A549 (cell line): ENCODE measurements at regions not wholly inside any gene's neighbourhood (a gene's known extent, or its start where the extent isn't known, plus 50 kb on each side); places are given as distances from the start of the nearest gene placed in this dataset.

Source experiments
- ATAC-seq, 2 experiments: fragments of 200-7000 bp in 1 of 2; fragments of >200 bp in 1 of 2; cut with Nextera tagmentation in 1 of 2; cut with Tn5 transposase in 1 of 2; 3 replicates each; pipeline versions ENCODE4 v1.8.0 to v1.9.1; 2018 to 2020; ENCODE audit warnings: mild to moderate bottlenecking in 1 of 2, moderate library complexity in 1 of 2
- CTCF ChIA-PET: fragments of 300-600 bp; sonication (Branson Sonifier 250); formaldehyde crosslinking; extraction: SDS; loops from one replicate; lab custom pipeline; 2021; ENCODE audit warnings: antibody characterized with exemption, inconsistent platforms; lab: Yijun Ruan, JAX
- POLR2A ChIA-PET: fragments of 350-600 bp; formaldehyde crosslinking; extraction: SDS; loops from one replicate; lab custom pipeline; 2021; ENCODE audit warnings: antibody characterized with exemption, inconsistent platforms; lab: Yijun Ruan, JAX
- DNase-seq, 2 experiments: peaks; one replicate each; pipeline versions ENCODE4 v3.0.0 to v3.0.0-alpha.2; 2011 to 2016; ENCODE audit warnings: low read depth in 1 of 2, low spot score in 1 of 2
- FAIRE-seq: peaks from 2 replicates; lab custom pipeline; 2011; peaks lifted over from hg19 to GRCh38; lab: Jason Lieb, UNC
- H3K27ac ChIP-seq, 2 experiments: fragments of >200 bp; sonication (Bioruptor Twin); formaldehyde crosslinking; 3 replicates each; pipeline ENCODE4 v1.5.1; 2016 to 2017
- H3K4me1 ChIP-seq: fragments of >200 bp; sonication (Bioruptor Twin); formaldehyde crosslinking; 3 replicates; pipeline ENCODE4 v1.6.1; 2016
- H3K4me2 ChIP-seq: fragments of >200 bp; sonication (Bioruptor Twin); formaldehyde crosslinking; 3 replicates; pipeline ENCODE4 v1.6.1; 2016
- H3K4me3 ChIP-seq: fragments of >200 bp; sonication (Bioruptor Twin); formaldehyde crosslinking; 3 replicates; pipeline ENCODE4 v1.5.1; 2016
- H3K9me3 ChIP-seq: fragments of >200 bp; sonication (Bioruptor Twin); formaldehyde crosslinking; 3 replicates; pipeline ENCODE4 v1.6.1; 2016
- CBX8 ChIP-seq: fragments of 200-600 bp; sonication (generic); IDR thresholded peaks from 2 replicates; pipeline ENCODE4 v1.6.1; 2016
- CEBPB ChIP-seq, 2 experiments: fragments of >200 bp in 1 of 2; sonication (Bioruptor Twin) in 1 of 2; formaldehyde crosslinking in 1 of 2; IDR thresholded peaks; 2 replicates each; pipeline ENCODE4 v1.6.1; 2012 to 2016
- CHD4 ChIP-seq: fragments of 200-600 bp; sonication (generic); IDR thresholded peaks from 2 replicates; pipeline ENCODE4 v1.6.1; 2016; ENCODE audit warnings: antibody characterized with exemption, mild to moderate bottlenecking, borderline replicate concordance
- EHMT2 ChIP-seq: fragments of 200-600 bp; sonication (generic); IDR thresholded peaks from 2 replicates; pipeline ENCODE4 v1.6.1; 2016; ENCODE audit warnings: antibody characterized with exemption, low read depth, mild to moderate bottlenecking, moderate library complexity
- FOSL2 ChIP-seq, 2 experiments: fragments of 450-650 bp in 1 of 2; fragments of >200 bp in 1 of 2; sonication (Bioruptor Twin) in 1 of 2; formaldehyde crosslinking; IDR thresholded peaks; 2 replicates each; pipeline versions ENCODE4 v1.5.0 to v1.6.1; 2016 to 2020; ENCODE audit warnings: mild to moderate bottlenecking in 1 of 2, moderate library complexity in 1 of 2
- GATA3 ChIP-seq: IDR thresholded peaks from 2 replicates; pipeline ENCODE4 v1.6.1; 2012; ENCODE audit warnings: borderline replicate concordance
- JUNB ChIP-seq: fragments of >200 bp; sonication (Bioruptor Twin); formaldehyde crosslinking; IDR thresholded peaks from 2 replicates; pipeline ENCODE4 v1.6.1; 2016
- MAFK ChIP-seq: fragments of 450-650 bp; IDR thresholded peaks from 2 replicates; pipeline ENCODE4 v1.6.1; 2014; ENCODE audit not compliant: partially characterized antibody
- MYC ChIP-seq: IDR thresholded peaks from 2 replicates; pipeline ENCODE4 v1.6.1; 2012; ENCODE audit warnings: mild to moderate bottlenecking, inconsistent platforms, low read length, improper control_type of control experiment, borderline replicate concordance
- NFE2L2 ChIP-seq: fragments of 150-350 bp; conservative IDR thresholded peaks from 2 replicates; pipeline ENCODE4 v1.6.1; 2014; ENCODE audit warnings: low read length
- POLR2A ChIP-seq: IDR thresholded peaks from 2 replicates; pipeline ENCODE4 v1.6.1; 2012; ENCODE audit warnings: mild to moderate bottlenecking, low read length
- RARB ChIP-seq: fragments of 250-450 bp; sonication (Bioruptor Pico); IDR thresholded peaks from 2 replicates; pipeline ENCODE4 v1.8.0; 2021; ENCODE audit warnings: mild to moderate bottlenecking, moderate library complexity
- RNF2 ChIP-seq: fragments of 200-600 bp; sonication (generic); IDR thresholded peaks from 2 replicates; pipeline ENCODE4 v1.6.1; 2016; ENCODE audit warnings: low read depth, mild to moderate bottlenecking, antibody characterized with exemption, moderate library complexity, borderline replicate concordance
- SMC3 ChIP-seq: fragments of >200 bp; sonication (Bioruptor Twin); formaldehyde crosslinking; IDR thresholded peaks from 3 replicates; pipeline ENCODE4 v1.6.1; 2018; ENCODE audit warnings: inconsistent platforms
- ZC3H11A ChIP-seq: fragments of 450-650 bp; IDR thresholded peaks from 2 replicates; pipeline ENCODE4 v1.6.1; 2014; ENCODE audit warnings: antibody characterized with exemption, mild to moderate bottlenecking
- ZSCAN20 ChIP-seq: fragments of 250-450 bp; sonication (Bioruptor Pico); IDR thresholded peaks from 2 replicates; pipeline ENCODE4 v1.8.0; 2022; ENCODE audit warnings: mild to moderate bottlenecking, moderate library complexity
- WGBS: methylation state at CpG from one replicate; pipeline ENCODE4 v1.1.6; 2017; ENCODE audit errors: missing lambda C conversion rate; 5-methylcytosine and 5-hydroxymethylcytosine counted together
- TF ChIP-seq, protein P1 (sequence below): fragments of >200 bp; sonication (Bioruptor Twin); formaldehyde crosslinking; IDR thresholded peaks from 2 replicates; pipeline ENCODE4 v1.6.1; 2016
- TF ChIP-seq, protein P2 (sequence below): fragments of >200 bp; sonication (Bioruptor Twin); formaldehyde crosslinking; IDR thresholded peaks from 3 replicates; pipeline ENCODE4 v1.5.1; 2016
- TF ChIP-seq, protein P3 (sequence below): fragments of 200-600 bp; sonication (generic); IDR thresholded peaks from 2 replicates; pipeline ENCODE4 v1.6.1; 2016; ENCODE audit warnings: antibody characterized with exemption, mild to moderate bottlenecking, moderate library complexity
- TF ChIP-seq, protein P4 (sequence below): IDR thresholded peaks from 2 replicates; pipeline ENCODE4 v1.6.1; 2012
- TF ChIP-seq, protein P5 (sequence below): IDR thresholded peaks from 2 replicates; pipeline ENCODE4 v1.6.1; 2012

DNA sequence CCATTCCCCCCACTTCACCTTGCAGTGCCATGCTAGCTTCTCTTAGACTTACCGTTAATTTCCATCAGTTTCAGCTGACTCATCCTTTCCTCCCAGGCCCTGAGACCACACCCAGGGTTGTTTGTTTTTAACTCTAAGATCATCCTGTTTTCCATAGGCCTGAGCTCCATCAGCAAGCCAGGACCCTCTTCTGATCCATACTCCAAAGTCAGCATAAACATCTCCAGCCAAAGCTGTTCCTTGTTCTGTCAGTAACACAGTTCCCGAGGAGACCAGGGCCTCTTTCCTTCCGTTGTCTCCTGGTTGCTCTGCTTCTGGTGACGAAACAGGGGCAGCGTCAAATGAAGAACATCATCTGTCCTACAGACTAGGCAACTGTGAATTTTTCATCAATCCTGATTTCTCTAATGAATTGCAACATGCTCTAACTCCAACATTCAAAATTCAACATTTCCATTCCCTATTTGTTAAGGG, 83.8 kb upstream of the HNF1B start:
- Histone ChIP-seq H3K4me1 (peaks cover 42% of the 10 kb centered on the region), H3K4me2 (peak overlapping the region; percentile 47), H3K4me3 (no peak overlapping the region), H3K9me3 (no peaks in the 10 kb centered on the region), H3K27ac (peak overlapping the region; percentile 56 to 73)
- 62% methylated on average over 5 of the region's 5 CpGs for WGBS
- ChIA-PET CTCF (interaction anchor here (0.5 to 3.4 kb wide), 10 partner anchors 8 to 301 kb away, joined by 3 to 31 read pairs (median 4); no protein-coding TSS in a partner anchor), POLR2A (interaction anchor here (0.9 kb wide), 1 partner anchor 9 kb away, joined by 3 read pairs; no protein-coding TSS in a partner anchor)
- DNase-seq (peak; percentile 71 to 77), FAIRE-seq (no peak), ATAC-seq (peak in 1 of 2 experiments; percentile 20; a peak in 1 of 6 replicates)
- peak; percentile 60 for TF ChIP-seq NFE2L2
- 0 out of 4 replicates have a peak, but pooled peaks of 1 of the 2 experiments have one; percentile 27 for TF ChIP-seq CEBPB (IDR thresholded peaks at IDR 0.05)
- peak; percentile 98 for TF ChIP-seq MAFK
- TF ChIP-seq, protein P1, sequence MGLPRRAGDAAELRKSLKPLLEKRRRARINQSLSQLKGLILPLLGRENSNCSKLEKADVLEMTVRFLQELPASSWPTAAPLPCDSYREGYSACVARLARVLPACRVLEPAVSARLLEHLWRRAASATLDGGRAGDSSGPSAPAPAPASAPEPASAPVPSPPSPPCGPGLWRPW = no peak

DNA sequence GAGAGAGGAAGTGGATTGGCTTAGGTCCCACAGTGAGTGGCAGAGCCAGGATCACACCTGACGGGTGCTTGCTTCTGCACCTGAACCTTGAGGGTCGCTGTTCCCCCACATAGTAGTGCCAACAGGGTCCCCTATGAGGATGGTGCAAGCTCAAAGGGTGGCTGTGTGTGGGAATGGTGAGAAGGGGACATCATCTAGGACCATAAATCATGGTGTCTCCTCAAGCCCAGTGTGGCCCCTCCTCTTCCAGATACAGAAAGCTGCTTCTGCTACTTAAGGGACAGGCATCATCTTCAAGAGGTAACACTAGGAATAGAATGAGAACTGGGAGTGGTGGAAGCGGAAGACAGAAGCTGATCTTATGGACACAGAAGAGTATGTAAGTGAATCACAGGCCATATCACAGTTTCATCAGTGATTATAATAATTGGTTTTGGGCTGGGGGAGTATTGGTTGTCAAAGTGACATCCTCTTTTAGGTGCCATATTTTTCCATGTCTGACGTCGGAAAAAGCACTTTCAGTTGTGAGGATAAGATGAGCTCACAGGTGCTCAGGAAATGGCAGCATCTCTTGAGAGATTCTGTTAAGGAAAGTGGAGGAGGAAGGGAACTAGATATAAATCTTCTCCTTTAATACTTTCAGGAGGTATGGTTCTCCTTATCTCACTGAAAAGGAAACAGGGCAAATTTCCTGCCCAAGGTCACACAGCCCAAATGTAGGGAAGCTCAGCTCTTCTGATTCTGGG, 83.2 kb upstream of the HNF1B start:
- ATAC-seq (no peak), DNase-seq (no peak), FAIRE-seq (no peak)
- ChIA-PET CTCF (interaction anchor here (0.9 to 3.8 kb wide), 11 partner anchors 8 to 301 kb away, joined by 3 to 31 read pairs (median 5); no protein-coding TSS in a partner anchor), POLR2A (interaction anchor here (0.9 kb wide), 1 partner anchor 9 kb away, joined by 3 read pairs; no protein-coding TSS in a partner anchor)
- Histone ChIP-seq H3K4me1 (peaks cover 42% of the 10 kb centered on the region), H3K4me3 (no peak overlapping the region), H3K27ac (peak overlapping the region; percentile 56 to 73), H3K4me2 (peak overlapping the region; percentile 47), H3K9me3 (no peaks in the 10 kb centered on the region)
- TF ChIP-seq EHMT2 (no peak), RARB (CRISPR knock-in tag) (no peak), JUNB (no peak), ZC3H11A (no peak), CBX8 (no peak)
- TF ChIP-seq, protein P2, sequence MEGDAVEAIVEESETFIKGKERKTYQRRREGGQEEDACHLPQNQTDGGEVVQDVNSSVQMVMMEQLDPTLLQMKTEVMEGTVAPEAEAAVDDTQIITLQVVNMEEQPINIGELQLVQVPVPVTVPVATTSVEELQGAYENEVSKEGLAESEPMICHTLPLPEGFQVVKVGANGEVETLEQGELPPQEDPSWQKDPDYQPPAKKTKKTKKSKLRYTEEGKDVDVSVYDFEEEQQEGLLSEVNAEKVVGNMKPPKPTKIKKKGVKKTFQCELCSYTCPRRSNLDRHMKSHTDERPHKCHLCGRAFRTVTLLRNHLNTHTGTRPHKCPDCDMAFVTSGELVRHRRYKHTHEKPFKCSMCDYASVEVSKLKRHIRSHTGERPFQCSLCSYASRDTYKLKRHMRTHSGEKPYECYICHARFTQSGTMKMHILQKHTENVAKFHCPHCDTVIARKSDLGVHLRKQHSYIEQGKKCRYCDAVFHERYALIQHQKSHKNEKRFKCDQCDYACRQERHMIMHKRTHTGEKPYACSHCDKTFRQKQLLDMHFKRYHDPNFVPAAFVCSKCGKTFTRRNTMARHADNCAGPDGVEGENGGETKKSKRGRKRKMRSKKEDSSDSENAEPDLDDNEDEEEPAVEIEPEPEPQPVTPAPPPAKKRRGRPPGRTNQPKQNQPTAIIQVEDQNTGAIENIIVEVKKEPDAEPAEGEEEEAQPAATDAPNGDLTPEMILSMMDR = no peak
- TF ChIP-seq, protein P3, sequence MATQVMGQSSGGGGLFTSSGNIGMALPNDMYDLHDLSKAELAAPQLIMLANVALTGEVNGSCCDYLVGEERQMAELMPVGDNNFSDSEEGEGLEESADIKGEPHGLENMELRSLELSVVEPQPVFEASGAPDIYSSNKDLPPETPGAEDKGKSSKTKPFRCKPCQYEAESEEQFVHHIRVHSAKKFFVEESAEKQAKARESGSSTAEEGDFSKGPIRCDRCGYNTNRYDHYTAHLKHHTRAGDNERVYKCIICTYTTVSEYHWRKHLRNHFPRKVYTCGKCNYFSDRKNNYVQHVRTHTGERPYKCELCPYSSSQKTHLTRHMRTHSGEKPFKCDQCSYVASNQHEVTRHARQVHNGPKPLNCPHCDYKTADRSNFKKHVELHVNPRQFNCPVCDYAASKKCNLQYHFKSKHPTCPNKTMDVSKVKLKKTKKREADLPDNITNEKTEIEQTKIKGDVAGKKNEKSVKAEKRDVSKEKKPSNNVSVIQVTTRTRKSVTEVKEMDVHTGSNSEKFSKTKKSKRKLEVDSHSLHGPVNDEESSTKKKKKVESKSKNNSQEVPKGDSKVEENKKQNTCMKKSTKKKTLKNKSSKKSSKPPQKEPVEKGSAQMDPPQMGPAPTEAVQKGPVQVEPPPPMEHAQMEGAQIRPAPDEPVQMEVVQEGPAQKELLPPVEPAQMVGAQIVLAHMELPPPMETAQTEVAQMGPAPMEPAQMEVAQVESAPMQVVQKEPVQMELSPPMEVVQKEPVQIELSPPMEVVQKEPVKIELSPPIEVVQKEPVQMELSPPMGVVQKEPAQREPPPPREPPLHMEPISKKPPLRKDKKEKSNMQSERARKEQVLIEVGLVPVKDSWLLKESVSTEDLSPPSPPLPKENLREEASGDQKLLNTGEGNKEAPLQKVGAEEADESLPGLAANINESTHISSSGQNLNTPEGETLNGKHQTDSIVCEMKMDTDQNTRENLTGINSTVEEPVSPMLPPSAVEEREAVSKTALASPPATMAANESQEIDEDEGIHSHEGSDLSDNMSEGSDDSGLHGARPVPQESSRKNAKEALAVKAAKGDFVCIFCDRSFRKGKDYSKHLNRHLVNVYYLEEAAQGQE = no peak
- 81% methylated on average over 5 of the region's 5 CpGs for WGBS

DNA sequence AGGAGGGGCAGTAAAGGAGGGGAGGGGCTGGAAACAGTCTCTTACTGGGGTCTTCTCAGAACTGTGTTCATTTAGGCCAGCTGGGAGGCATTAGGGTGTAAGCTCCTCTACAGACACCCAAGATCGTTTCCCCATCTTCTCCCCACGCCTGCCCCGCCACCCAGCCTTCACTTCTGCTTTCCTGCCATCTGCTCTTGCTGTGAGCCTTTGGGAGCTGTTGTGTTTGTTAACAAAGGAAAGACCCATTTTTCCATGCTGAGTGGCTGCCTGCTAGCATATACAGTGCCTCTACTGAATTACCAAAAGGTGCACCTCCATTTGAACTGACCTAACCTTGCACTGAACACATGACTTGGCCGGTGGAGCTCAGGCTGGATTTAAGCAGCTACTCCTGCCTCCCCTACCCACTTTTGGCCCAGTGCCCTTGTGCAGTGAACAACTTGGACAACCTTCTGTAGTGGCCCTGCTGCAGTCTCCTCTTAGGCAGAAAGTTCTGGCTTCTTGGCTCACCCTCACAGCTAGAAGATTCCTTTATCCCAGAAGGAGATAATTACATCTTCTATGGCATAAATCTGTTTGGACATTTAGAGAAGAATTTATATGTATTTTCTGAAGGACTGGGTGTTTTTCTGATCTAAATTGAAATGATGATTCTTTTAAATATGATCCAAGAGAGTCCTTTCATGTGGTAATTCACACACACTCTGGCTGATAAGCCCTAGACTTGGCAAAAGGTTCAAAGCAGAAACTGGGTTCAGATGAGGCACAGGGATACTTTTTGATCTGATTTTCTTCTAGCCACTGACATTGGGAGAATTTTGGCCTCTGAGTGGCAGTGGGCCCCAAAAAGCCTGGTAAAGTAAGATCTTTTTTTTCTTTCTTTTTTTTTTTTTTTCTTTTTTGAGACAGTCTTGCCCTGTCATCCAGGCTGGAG, 81.9 kb upstream of the HNF1B start:
- peaks cover 42% of the 10 kb centered on the region for H3K4me1 ChIP-seq
- WGBS = 83% methylated on average over 4 of the region's 4 CpGs
- CTCF ChIA-PET = interaction anchor here (0.6 to 3.8 kb wide), 10 partner anchors 9 to 453 kb away, joined by 3 to 29 read pairs (median 5); no protein-coding TSS in a partner anchor

More for the DNA sequence above, 81.9 kb upstream of the HNF1B start:
- DNase-seq (no peak), FAIRE-seq (no peak), ATAC-seq (no peak)
- no peaks in the 10 kb centered on the region for H3K9me3 ChIP-seq
- POLR2A ChIA-PET = interaction anchor here (0.6 kb wide), 1 partner anchor 1758 kb away, joined by 5 read pairs; no protein-coding TSS in a partner anchor
- no peak overlapping the region for H3K4me3 ChIP-seq
- peak overlapping the region; percentile 6 to 87; a peak in 4 of 6 replicates for H3K27ac ChIP-seq
- H3K4me2 ChIP-seq = no peak overlapping the region
- TF ChIP-seq MYC = no peak
- TF ChIP-seq POLR2A = no peak
- no peak for TF ChIP-seq RNF2
- TF ChIP-seq GATA3 = no peak
- no peak for TF ChIP-seq MAFK
- TF ChIP-seq, protein P4, sequence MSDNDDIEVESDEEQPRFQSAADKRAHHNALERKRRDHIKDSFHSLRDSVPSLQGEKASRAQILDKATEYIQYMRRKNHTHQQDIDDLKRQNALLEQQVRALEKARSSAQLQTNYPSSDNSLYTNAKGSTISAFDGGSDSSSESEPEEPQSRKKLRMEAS = no peak
- no peak for TF ChIP-seq RARB (CRISPR knock-in tag)
- TF ChIP-seq, protein P5, sequence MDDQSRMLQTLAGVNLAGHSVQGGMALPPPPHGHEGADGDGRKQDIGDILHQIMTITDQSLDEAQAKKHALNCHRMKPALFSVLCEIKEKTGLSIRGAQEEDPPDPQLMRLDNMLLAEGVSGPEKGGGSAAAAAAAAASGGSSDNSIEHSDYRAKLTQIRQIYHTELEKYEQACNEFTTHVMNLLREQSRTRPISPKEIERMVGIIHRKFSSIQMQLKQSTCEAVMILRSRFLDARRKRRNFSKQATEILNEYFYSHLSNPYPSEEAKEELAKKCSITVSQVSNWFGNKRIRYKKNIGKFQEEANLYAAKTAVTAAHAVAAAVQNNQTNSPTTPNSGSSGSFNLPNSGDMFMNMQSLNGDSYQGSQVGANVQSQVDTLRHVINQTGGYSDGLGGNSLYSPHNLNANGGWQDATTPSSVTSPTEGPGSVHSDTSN = no peak
- TF ChIP-seq SMC3 = no peak
- no peak for TF ChIP-seq CHD4
- no peak for TF ChIP-seq FOSL2 (IDR thresholded peaks at IDR 0.05)
- no peak for TF ChIP-seq FOSL2 (CRISPR knock-in tag; IDR thresholded peaks at IDR 0.05)
- no peak for TF ChIP-seq ZC3H11A
- no peak for TF ChIP-seq ZSCAN20 (CRISPR knock-in tag)
- TF ChIP-seq, all 56 proteins: peak for 0
